IPS DF 6.9 (cell line): ENCODE measurements at regions not wholly inside any gene's neighbourhood (a gene's known extent, or its start where the extent isn't known, plus 50 kb on each side); places are given as distances from the start of the nearest gene placed in this dataset.

ENCODE experiments used
- DNase-seq: peaks from one replicate; pipeline ENCODE4 v3.0.0-alpha.2; 2013; ENCODE audit warnings: low read depth, low spot score
- H3K27ac ChIP-seq: one replicate; pipeline ENCODE4 v1.5.1; 2013; ENCODE audit warnings: low read length, control low read depth
- H3K27me3 ChIP-seq: 2 replicates; pipeline ENCODE4 v1.6.1; 2013; ENCODE audit warnings: mild to moderate bottlenecking, low read length; ENCODE audit not compliant: control insufficient read depth, insufficient read depth
- H3K36me3 ChIP-seq: 2 replicates; pipeline ENCODE4 v1.6.1; 2013; ENCODE audit warnings: low read length; ENCODE audit not compliant: control insufficient read depth, insufficient read depth
- H3K4me1 ChIP-seq: 2 replicates; pipeline ENCODE4 v1.6.1; 2013; ENCODE audit warnings: low read length; ENCODE audit not compliant: control insufficient read depth, insufficient read depth
- H3K4me3 ChIP-seq: 2 replicates; pipeline ENCODE4 v1.5.1; 2013; ENCODE audit warnings: mild to moderate bottlenecking, low read length
- H3K9me3 ChIP-seq: 2 replicates; pipeline ENCODE4 v1.6.1; 2013; ENCODE audit warnings: low read length, inconsistent platforms; ENCODE audit not compliant: control insufficient read depth, insufficient read depth
- WGBS: extraction: QIAGEN DNeasy Blood & Tissue Kit; methylation state at CpG from one replicate; pipeline ENCODE4 v1.1.7; 2013; ENCODE audit warnings: mixed read lengths, missing lambda C conversion rate; ENCODE audit not compliant: insufficient read length, insufficient coverage; 5-methylcytosine and 5-hydroxymethylcytosine counted together

- H3K4me1 ChIP-seq: no peaks in the 10 kb centered on the region; the same call in 1 of the 2 replicates
- no CpG with 5 or more reads among the region's 2 CpGs for WGBS
- no peaks in the 10 kb centered on the region for H3K27me3 ChIP-seq
- H3K27ac ChIP-seq: no peak overlapping the region
- H3K4me3 ChIP-seq: no peak overlapping the region
- no peaks in the 10 kb centered on the region for H3K9me3 ChIP-seq
- DNase-seq: no peak
- H3K36me3 ChIP-seq: no peaks in the 10 kb centered on the region
These were observed 346.3 kb upstream of the POU3F1 start for GRCh38 chr1:38392861-38393260.

- H3K9me3 ChIP-seq: no peaks in the 10 kb centered on the region
- no peak for DNase-seq
- no peaks in the 10 kb centered on the region for H3K27me3 ChIP-seq
- H3K4me3 ChIP-seq: no peak overlapping the region
- WGBS: no CpG with 5 or more reads among the region's 8 CpGs
- H3K27ac ChIP-seq: no peak overlapping the region
- H3K4me1 ChIP-seq: no peaks in the 10 kb centered on the region
- H3K36me3 ChIP-seq: no peaks in the 10 kb centered on the region
These were observed 334.7 kb upstream of the POU3F1 start for GRCh38 chr1:38381256-38381655.

DNA sequence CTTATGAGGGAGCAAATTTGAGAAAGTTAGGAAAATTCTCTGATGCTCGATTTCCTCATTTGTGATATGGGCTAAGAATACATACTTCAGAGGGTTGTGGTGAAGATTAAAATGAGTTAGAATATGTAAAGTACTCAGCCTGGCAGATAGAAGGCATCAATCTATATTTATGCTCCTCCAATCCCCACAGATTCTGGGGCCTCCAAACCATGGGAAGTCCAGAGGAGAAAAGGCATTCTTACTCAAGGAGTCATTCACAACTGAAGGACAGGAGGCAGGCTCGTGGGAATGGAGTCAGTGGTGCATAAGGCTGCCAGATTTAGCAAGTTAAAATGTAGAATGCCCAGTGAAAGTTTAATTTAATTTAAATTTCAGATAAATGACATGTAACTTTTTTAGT is 330.0 kb upstream of the POU3F1 start:
- no peak for DNase-seq
- no peaks in the 10 kb centered on the region for H3K27me3 ChIP-seq
- H3K9me3 ChIP-seq: peaks cover 2% of the 10 kb centered on the region
- no CpG with 5 or more reads among the region's 2 CpGs for WGBS
- H3K4me3 ChIP-seq: no peak overlapping the region
- H3K27ac ChIP-seq: no peak overlapping the region
- no peaks in the 10 kb centered on the region for H3K36me3 ChIP-seq
- no peaks in the 10 kb centered on the region for H3K4me1 ChIP-seq

DNA sequence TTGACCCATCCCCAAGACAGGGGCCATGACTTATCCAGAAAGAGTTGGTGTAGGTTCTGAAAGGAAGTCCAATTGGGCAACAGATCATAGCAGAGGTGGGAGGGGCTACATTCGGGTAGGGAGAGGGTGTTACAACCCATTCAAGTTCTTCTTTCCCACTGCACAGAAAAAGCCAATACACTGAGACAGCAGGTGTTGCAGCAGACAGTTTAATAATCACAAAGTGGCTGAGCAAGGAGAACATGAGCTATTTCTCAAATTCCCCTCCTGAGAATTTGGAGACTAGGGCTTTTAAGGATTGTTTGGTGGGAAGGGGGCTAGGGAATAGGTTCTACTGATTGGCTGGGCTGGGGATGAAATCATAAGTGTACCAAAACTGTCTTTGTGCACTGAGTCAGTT is 328.4 kb upstream of the POU3F1 start:
- no peaks in the 10 kb centered on the region for H3K36me3 ChIP-seq
- peaks cover 2% of the 10 kb centered on the region for H3K9me3 ChIP-seq
- H3K27me3 ChIP-seq: no peaks in the 10 kb centered on the region
- no peaks in the 10 kb centered on the region; the same call in 1 of the 2 replicates for H3K4me1 ChIP-seq
- no peak overlapping the region for H3K4me3 ChIP-seq
- no peak overlapping the region for H3K27ac ChIP-seq
- no peak for DNase-seq
- WGBS: no CpG with 5 or more reads among the region's 1 CpG

DNA sequence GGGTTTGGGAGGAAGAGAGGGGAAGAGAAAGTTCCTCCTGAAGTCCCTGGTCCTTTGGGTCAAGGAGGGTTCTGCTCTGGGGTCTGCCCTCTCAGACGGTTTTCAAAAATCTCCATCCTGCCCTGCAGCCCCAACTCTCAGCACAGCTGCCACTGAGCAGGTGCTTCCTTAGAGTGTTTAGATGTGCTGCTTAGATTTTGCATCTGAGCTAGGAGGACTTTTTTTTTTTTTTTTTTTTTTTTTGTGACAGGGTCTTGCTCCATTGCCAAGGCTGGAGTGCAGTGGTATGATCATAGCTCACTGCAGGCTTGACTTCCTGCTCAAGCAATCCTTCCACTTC is 324.9 kb upstream of the POU3F1 start:
- Histone ChIP-seq H3K9me3 (peaks cover 2% of the 10 kb centered on the region), H3K27me3 (no peaks in the 10 kb centered on the region), H3K4me3 (no peak overlapping the region), H3K36me3 (no peaks in the 10 kb centered on the region), H3K4me1 (no peaks in the 10 kb centered on the region; the same call in 1 of the 2 replicates), H3K27ac (no peak overlapping the region)
- no peak for DNase-seq
- no CpG with 5 or more reads among the region's 1 CpG for WGBS

DNA sequence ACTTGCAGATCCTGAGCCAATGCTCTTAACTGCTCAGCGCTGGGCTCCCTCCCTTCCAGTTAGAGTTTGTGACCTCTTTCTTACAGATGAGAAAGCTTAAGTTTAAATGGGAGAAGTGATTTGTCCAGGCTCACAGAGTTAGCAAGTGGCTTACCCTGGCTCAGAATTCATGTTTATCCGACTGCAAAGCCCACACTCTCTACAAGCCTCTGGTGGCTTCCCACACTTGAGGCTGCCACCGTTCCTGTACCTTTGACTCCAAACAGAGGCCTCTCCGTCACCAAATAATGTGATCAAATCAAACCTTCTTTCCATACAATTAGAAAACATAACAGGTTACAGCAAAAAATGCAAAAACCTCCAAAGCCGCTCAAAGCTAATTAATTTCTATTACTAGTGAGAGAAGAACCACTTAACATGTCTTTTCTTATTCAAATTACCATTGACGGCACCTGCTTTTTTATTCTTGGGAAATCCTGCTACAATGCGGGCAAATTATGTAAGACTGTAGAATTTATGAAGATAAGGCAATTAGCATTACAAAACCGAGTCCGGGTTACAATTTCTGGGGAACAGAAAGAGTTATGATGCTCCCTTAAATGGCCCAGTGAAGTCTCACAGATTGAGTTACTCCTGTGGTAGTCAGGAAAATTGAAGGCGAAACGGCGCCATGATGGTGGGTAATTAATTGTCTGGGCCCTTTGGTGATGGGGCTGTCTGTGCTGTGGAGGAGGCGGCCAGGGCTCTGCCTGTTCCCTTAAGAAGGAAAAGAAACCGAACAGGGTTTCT is 324.3 kb upstream of the POU3F1 start:
- H3K27ac ChIP-seq: no peak overlapping the region
- no peaks in the 10 kb centered on the region for H3K36me3 ChIP-seq
- H3K9me3 ChIP-seq: peaks cover 2% of the 10 kb centered on the region
- no peak for DNase-seq
- no peak overlapping the region for H3K4me3 ChIP-seq
- no peaks in the 10 kb centered on the region; the same call in 1 of the 2 replicates for H3K4me1 ChIP-seq
- WGBS: no CpG with 5 or more reads among the region's 14 CpGs
- H3K27me3 ChIP-seq: no peaks in the 10 kb centered on the region

GRCh38 chr1:38365242-38365641 is 318.6 kb upstream of the POU3F1 start:
- Histone ChIP-seq H3K36me3 (no peaks in the 10 kb centered on the region), H3K4me1 (no peaks in the 10 kb centered on the region), H3K9me3 (no peaks in the 10 kb centered on the region), H3K27me3 (no peaks in the 10 kb centered on the region), H3K27ac (no peak overlapping the region), H3K4me3 (no peak overlapping the region)
- no CpG with 5 or more reads among the region's 1 CpG for WGBS
- no peak for DNase-seq

DNA sequence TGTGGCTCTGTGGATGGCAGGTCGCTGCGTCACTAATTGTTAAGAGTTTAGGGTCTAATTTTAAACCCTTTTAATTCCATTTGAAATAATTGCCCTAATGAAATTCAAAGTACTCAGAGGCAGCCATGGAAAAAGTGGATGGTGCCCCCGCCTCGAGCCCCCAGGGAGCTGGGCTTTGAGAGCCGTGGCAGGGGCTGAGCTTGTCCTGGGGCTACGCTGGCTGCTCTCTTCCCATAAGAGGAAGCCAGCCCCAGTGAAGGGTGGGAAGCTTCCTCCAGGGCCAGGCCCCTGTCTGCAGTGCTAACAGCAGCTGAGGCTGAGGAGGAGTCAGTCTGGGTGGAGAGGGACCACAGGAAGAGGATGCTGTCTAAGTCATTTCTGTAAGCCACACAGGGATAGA is 315.0 kb upstream of the POU3F1 start:
- no peaks in the 10 kb centered on the region for H3K4me1 ChIP-seq
- no CpG with 5 or more reads among the region's 6 CpGs for WGBS
- no peaks in the 10 kb centered on the region for H3K36me3 ChIP-seq
- no peak overlapping the region for H3K27ac ChIP-seq
- DNase-seq: no peak
- H3K27me3 ChIP-seq: no peaks in the 10 kb centered on the region
- no peaks in the 10 kb centered on the region for H3K9me3 ChIP-seq
- H3K4me3 ChIP-seq: no peak overlapping the region

- Histone ChIP-seq H3K4me1 (no peaks in the 10 kb centered on the region), H3K9me3 (no peaks in the 10 kb centered on the region), H3K27me3 (no peaks in the 10 kb centered on the region), H3K27ac (no peak overlapping the region), H3K4me3 (no peak overlapping the region), H3K36me3 (no peaks in the 10 kb centered on the region)
- DNase-seq: no peak
- no CpG with 5 or more reads among the region's 1 CpG for WGBS
These were observed 314.2 kb upstream of the POU3F1 start for GRCh38 chr1:38360807-38361206.

GRCh38 chr1:38353956-38354355 is 307.4 kb upstream of the POU3F1 start:
- Histone ChIP-seq H3K4me1 (no peaks in the 10 kb centered on the region), H3K9me3 (no peaks in the 10 kb centered on the region), H3K27ac (no peak overlapping the region), H3K27me3 (no peaks in the 10 kb centered on the region), H3K36me3 (no peaks in the 10 kb centered on the region), H3K4me3 (no peak overlapping the region)
- no peak for DNase-seq
- WGBS: no CpG with 5 or more reads among the region's 6 CpGs

DNA sequence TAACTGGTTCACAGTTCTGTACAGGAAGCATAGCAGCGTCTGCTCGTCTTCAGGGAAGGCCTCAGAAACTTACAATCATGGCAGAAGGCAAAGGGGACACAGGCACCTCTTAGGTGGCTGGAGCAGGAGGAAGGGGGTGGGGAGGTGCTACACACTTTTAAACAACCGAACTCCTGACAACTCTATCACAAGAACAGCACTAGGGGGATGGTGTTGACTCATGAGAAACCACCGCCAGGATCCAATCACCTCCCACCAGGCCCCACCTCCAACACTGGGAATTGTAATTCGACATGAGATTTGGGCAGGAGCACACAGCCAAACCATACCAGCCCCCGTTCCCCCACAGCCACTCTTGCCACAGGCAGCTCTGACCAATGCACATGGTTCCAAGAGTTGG is 306.3 kb upstream of the POU3F1 start:
- no peaks in the 10 kb centered on the region for H3K9me3 ChIP-seq
- no peak for DNase-seq
- no CpG with 5 or more reads among the region's 6 CpGs for WGBS
- no peak overlapping the region for H3K4me3 ChIP-seq
- H3K27ac ChIP-seq: no peak overlapping the region
- H3K4me1 ChIP-seq: no peaks in the 10 kb centered on the region
- H3K27me3 ChIP-seq: no peaks in the 10 kb centered on the region
- no peaks in the 10 kb centered on the region for H3K36me3 ChIP-seq
